SK-N-MC (cell line): ENCODE measurements at regions not wholly inside any gene's neighbourhood (a gene's known extent, or its start where the extent isn't known, plus 50 kb on each side); places are given as distances from the start of the nearest gene placed in this dataset.
"Not testable (repeated sequence)": the region's sequence is repeated elsewhere in the genome, so short reads cannot be mapped to it uniquely, and the experiment has no call there.

Experiments used
- DNase-seq: peaks from one replicate; pipeline ENCODE4 v3.0.0-alpha.2; 2011; ENCODE audit warnings: low read depth, low spot score
- H3K27ac ChIP-seq: fragments of 200-600 bp; sonication (generic); 2 replicates; pipeline ENCODE4 v1.5.1; 2016; ENCODE audit warnings: mixed run types
- H3K36me3 ChIP-seq: fragments of 200-600 bp; sonication (generic); 2 replicates; pipeline ENCODE4 v1.6.1; 2017; ENCODE audit warnings: antibody characterized with exemption, low read length, mixed read lengths; ENCODE audit not compliant: insufficient read depth
- H3K4me3 ChIP-seq: fragments of 200-600 bp; sonication (generic); 2 replicates; pipeline ENCODE4 v1.5.1; 2016
- H3K9ac ChIP-seq: fragments of 200-600 bp; sonication (generic); 2 replicates; pipeline ENCODE4 v1.8.0; 2017; ENCODE audit warnings: mixed run types, mixed read lengths; ENCODE audit not compliant: insufficient read length
- H3K9me3 ChIP-seq: fragments of 200-600 bp; sonication (generic); 2 replicates; pipeline ENCODE4 v1.6.1; 2017; ENCODE audit warnings: low read depth, mild to moderate bottlenecking, antibody characterized with exemption, low read length, moderate library complexity, mixed read lengths
- EZH2 ChIP-seq: fragments of 200-600 bp; sonication (generic); IDR thresholded peaks from one replicate; pipeline ENCODE4 v1.6.1; 2017; ENCODE audit warnings: antibody characterized with exemption
- FOXP2 ChIP-seq: optimal IDR thresholded peaks from 2 replicates; pipeline ENCODE3; 2011; ENCODE audit warnings: mild to moderate bottlenecking, moderate library complexity; ENCODE audit not compliant: insufficient read depth; ENCODE audit errors: extremely low read length, control extremely low read depth
- POLR2AphosphoS5 ChIP-seq: IDR thresholded peaks from 2 replicates; pipeline ENCODE4 v1.6.1; 2012; ENCODE audit warnings: mild to moderate bottlenecking, low read depth, low read length, borderline replicate concordance

GRCh38 chr7:127473409-127473808 lies 80.9 kb upstream of the ZNF800 start:
- TF ChIP-seq FOXP2 = no peak
- no peak for TF ChIP-seq POLR2AphosphoS5
- no peak for TF ChIP-seq EZH2
- Histone ChIP-seq H3K9ac (no peak overlapping the region), H3K36me3 (no peaks in the 10 kb centered on the region), H3K27ac (no peak overlapping the region), H3K9me3 (no peaks in the 10 kb centered on the region), H3K4me3 (no peak overlapping the region)
- no peak for DNase-seq

GRCh38 chr7:127460077-127460476 lies 67.6 kb upstream of the ZNF800 start:
- TF ChIP-seq EZH2 = no peak
- TF ChIP-seq FOXP2 = no peak
- TF ChIP-seq POLR2AphosphoS5 = no peak
- Histone ChIP-seq H3K4me3 (no peak overlapping the region), H3K9me3 (no peaks in the 10 kb centered on the region), H3K9ac (no peak overlapping the region), H3K36me3 (no peaks in the 10 kb centered on the region), H3K27ac (no peak overlapping the region)
- no peak for DNase-seq

- H3K4me3 ChIP-seq, H3K36me3 ChIP-seq, DNase-seq, H3K9ac ChIP-seq, H3K27ac ChIP-seq, H3K9me3 ChIP-seq: not testable (repeated sequence)
Measured at GRCh38 chr7:127451258-127451657, 58.8 kb upstream of the ZNF800 start.

GRCh38 chr7:127448566-127448965 lies 56.1 kb upstream of the ZNF800 start:
- H3K27ac ChIP-seq = no peak overlapping the region
- no peak for TF ChIP-seq EZH2
- no peak for TF ChIP-seq FOXP2
- TF ChIP-seq POLR2AphosphoS5 = no peak
- H3K9me3 ChIP-seq = 0 out of 2 replicates have a peak, but pooled peaks cover 3% of the 10 kb centered on the region
- no peak for DNase-seq
- no peaks in the 10 kb centered on the region for H3K36me3 ChIP-seq
- H3K4me3 ChIP-seq = no peak overlapping the region
- no peak overlapping the region for H3K9ac ChIP-seq

- no peak overlapping the region for H3K4me3 ChIP-seq
- H3K36me3 ChIP-seq = no peaks in the 10 kb centered on the region
- H3K9me3 ChIP-seq = 0 out of 2 replicates have a peak, but pooled peaks cover 3% of the 10 kb centered on the region
- no peak overlapping the region for H3K9ac ChIP-seq
- H3K27ac ChIP-seq = no peak overlapping the region
- no peak for TF ChIP-seq EZH2
- no peak for TF ChIP-seq POLR2AphosphoS5
- TF ChIP-seq FOXP2 = no peak
- no peak for DNase-seq
Measured at GRCh38 chr7:127447326-127447945, 54.9 kb upstream of the ZNF800 start.

GRCh38 chr7:127446842-127447241 lies 54.3 kb upstream of the ZNF800 start:
- no peaks in the 10 kb centered on the region for H3K36me3 ChIP-seq
- no peak for DNase-seq
- no peak overlapping the region for H3K27ac ChIP-seq
- 0 out of 2 replicates have a peak, but pooled peaks cover 3% of the 10 kb centered on the region for H3K9me3 ChIP-seq
- H3K9ac ChIP-seq = no peak overlapping the region
- no peak for TF ChIP-seq FOXP2
- TF ChIP-seq EZH2 = no peak
- no peak for TF ChIP-seq POLR2AphosphoS5
- no peak overlapping the region for H3K4me3 ChIP-seq
